ENCODE measurements at regions not wholly inside any gene's neighbourhood (a gene's known extent, or its start where the extent isn't known, plus 50 kb on each side); places are given as distances from the start of the nearest gene placed in this dataset.
A peak's percentile ranks its signal among the peaks of the same experiment; 100 is the strongest.
"Not testable (repeated sequence)": the region's sequence is repeated elsewhere in the genome, so short reads cannot be mapped to it uniquely, and the experiment has no call there.

GRCh38 chrX:14352511-14352910, 176.8 kb upstream of the GLRA2 start:
- DNase-seq (ENCODE audit: low read depth in 4 of 4, low spot score in 3 of 4): no peak

- DNase-seq (ENCODE audit: low read depth in 4 of 4, low spot score in 3 of 4): no peak
These were observed 177.6 kb upstream of the GLRA2 start for GRCh38 chrX:14351611-14352303.

- DNase-seq (ENCODE audit: low read depth in 4 of 4, low spot score in 3 of 4): no peak
These were observed 181.8 kb upstream of the GLRA2 start for GRCh38 chrX:14347523-14347922.

GRCh38 chrX:14344172-14344940, 185.0 kb upstream of the GLRA2 start:
- DNase-seq (ENCODE audit: low read depth in 4 of 4, low spot score in 3 of 4): no peak

- no peak for DNase-seq (ENCODE audit: low read depth in 4 of 4, low spot score in 3 of 4)
These were observed 219.9 kb upstream of the GLRA2 start for GRCh38 chrX:14309431-14309830.

GRCh38 chrX:14308976-14309375, 220.4 kb upstream of the GLRA2 start:
- not testable (repeated sequence) for DNase-seq (ENCODE audit: low read depth in 4 of 4, low spot score in 3 of 4)

- no peak for DNase-seq (ENCODE audit: low read depth in 4 of 4, low spot score in 3 of 4)
These were observed 225.4 kb upstream of the GLRA2 start for GRCh38 chrX:14303891-14304290.

GRCh38 chrX:14302561-14302960, 226.8 kb upstream of the GLRA2 start:
- DNase-seq (ENCODE audit: low read depth in 4 of 4, low spot score in 3 of 4): not testable (repeated sequence)

- no peak for DNase-seq (ENCODE audit: low read depth in 4 of 4, low spot score in 3 of 4)
These were observed 229.0 kb upstream of the GLRA2 start for GRCh38 chrX:14300376-14300775.

- DNase-seq (ENCODE audit: low read depth in 4 of 4, low spot score in 3 of 4): no peak
These were observed 233.9 kb upstream of the GLRA2 start for GRCh38 chrX:14295426-14295825.

- no peak for DNase-seq (ENCODE audit: low read depth in 4 of 4, low spot score in 3 of 4)
These were observed 237.5 kb upstream of the GLRA2 start for GRCh38 chrX:14291666-14292500.

- no peak for DNase-seq (ENCODE audit: low read depth in 4 of 4, low spot score in 3 of 4)
These were observed 239.0 kb upstream of the GLRA2 start for GRCh38 chrX:14290335-14290734.

GRCh38 chrX:14274691-14275090, 245.0 kb upstream of the GEMIN8 start:
- peak in 1 of 4 donors; percentile 1 for DNase-seq (ENCODE audit: low read depth in 4 of 4, low spot score in 3 of 4)

- DNase-seq (ENCODE audit: low read depth in 4 of 4, low spot score in 3 of 4): no peak
These were observed 237.5 kb upstream of the GEMIN8 start for GRCh38 chrX:14267216-14267615.

GRCh38 chrX:14266705-14267104, 237.0 kb upstream of the GEMIN8 start:
- no peak for DNase-seq (ENCODE audit: low read depth in 4 of 4, low spot score in 3 of 4)

- no peak for DNase-seq (ENCODE audit: low read depth in 4 of 4, low spot score in 3 of 4)
These were observed 214.1 kb upstream of the GEMIN8 start for GRCh38 chrX:14243823-14244222.

- no peak for DNase-seq (ENCODE audit: low read depth in 4 of 4, low spot score in 3 of 4)
These were observed 205.3 kb upstream of the GEMIN8 start for GRCh38 chrX:14235004-14235403.

- DNase-seq (ENCODE audit: low read depth in 4 of 4, low spot score in 3 of 4): no peak
These were observed 203.0 kb upstream of the GEMIN8 start for GRCh38 chrX:14232688-14233087.

GRCh38 chrX:14228611-14229010, 198.9 kb upstream of the GEMIN8 start:
- no peak for DNase-seq (ENCODE audit: low read depth in 4 of 4, low spot score in 3 of 4)

- DNase-seq (ENCODE audit: low read depth in 4 of 4, low spot score in 3 of 4): no peak
These were observed 190.8 kb upstream of the GEMIN8 start for GRCh38 chrX:14220386-14220944.

GRCh38 chrX:14209034-14209433, 179.3 kb upstream of the GEMIN8 start:
- no peak for DNase-seq (ENCODE audit: low read depth in 4 of 4, low spot score in 3 of 4)
